Lower leg skin (tissue), 4 donors: ENCODE measurements at regions not wholly inside any gene's neighbourhood (a gene's known extent, or its start where the extent isn't known, plus 50 kb on each side); places are given as distances from the start of the nearest gene placed in this dataset.

ENCODE experiments used
- DNase-seq, 2 donors: peaks; one replicate each; pipeline ENCODE4 v3.0.0-alpha.2; 2019; ENCODE audit warnings: low spot score in 2 of 2
- H3K4me3 ChIP-seq: fragments of 200-600 bp; sonication (generic); 2 replicates; pipeline ENCODE4 v1.5.1; 2017; ENCODE audit warnings: mild to moderate bottlenecking, low read depth; ENCODE audit not compliant: poor library complexity, severe bottlenecking
- CTCF ChIP-seq, 3 donors: fragments of 450-650 bp; IDR thresholded peaks; one replicate each; pipeline ENCODE4 v1.5.1; 2016; ENCODE audit warnings: antibody characterized with exemption in 3 of 3, mild to moderate bottlenecking in 3 of 3, moderate library complexity in 2 of 3
- POLR2A ChIP-seq, 2 donors: fragments of 450-650 bp; IDR thresholded peaks; one replicate each; pipeline ENCODE4 v1.6.1; 2016 to 2017; ENCODE audit warnings: antibody characterized with exemption in 2 of 2, mild to moderate bottlenecking in 1 of 2, moderate library complexity in 1 of 2
- whole genome bisulfite sequencing, 2 donors: methylation state at CpG; one replicate each; pipeline ENCODE4 v1.1.5; 2018; 5-methylcytosine and 5-hydroxymethylcytosine counted together
- intact Hi-C: fragments of 100-400 bp; cut with DNase I; formaldehyde crosslinking; loops from one replicate; pipeline ENCODE4 v1.15.0; 2023; ENCODE audit warnings: low total_unique reads

- intact Hi-C loops = no loop called here
- 54 to 65% methylated on average over 2 of the region's 2 CpGs for WGBS, 2 donors
- TF ChIP-seq POLR2A (IDR thresholded peaks at IDR 0.05) = no peak
- TF ChIP-seq CTCF (IDR thresholded peaks at IDR 0.05) = no peak
- no peak overlapping the region for H3K4me3 ChIP-seq
- DNase-seq = no peak
Observed at GRCh38 chr1:64366821-64367220, 103.1 kb upstream of the CACHD1 start.

GRCh38 chr1:64368344-64368743 is 101.6 kb upstream of the CACHD1 start:
- intact Hi-C loops = no loop called here
- TF ChIP-seq POLR2A (IDR thresholded peaks at IDR 0.05) = no peak
- TF ChIP-seq CTCF (IDR thresholded peaks at IDR 0.05) = no peak
- no peak for DNase-seq
- H3K4me3 ChIP-seq = no peak overlapping the region
- 82 to 88% methylated on average over 1 of the region's 1 CpG for WGBS, 2 donors

GRCh38 chr1:64378826-64379225 is 91.1 kb upstream of the CACHD1 start:
- TF ChIP-seq POLR2A (IDR thresholded peaks at IDR 0.05) = no peak
- TF ChIP-seq CTCF (IDR thresholded peaks at IDR 0.05) = no peak
- no peak for DNase-seq
- intact Hi-C loops = no loop called here
- H3K4me3 ChIP-seq = no peak overlapping the region
- 85 to 93% methylated on average over 7 of the region's 7 CpGs for WGBS, 2 donors

GRCh38 chr1:64387389-64388285 is 82.3 kb upstream of the CACHD1 start:
- WGBS, 2 donors = 55 to 59% methylated on average over 2 of the region's 2 CpGs
- DNase-seq = no peak
- no peak for TF ChIP-seq POLR2A (IDR thresholded peaks at IDR 0.05)
- TF ChIP-seq CTCF (IDR thresholded peaks at IDR 0.05) = no peak
- no peak overlapping the region for H3K4me3 ChIP-seq
- intact Hi-C loops = no loop called here

- no peak for DNase-seq
- no peak overlapping the region for H3K4me3 ChIP-seq
- TF ChIP-seq POLR2A (IDR thresholded peaks at IDR 0.05) = no peak
- no peak for TF ChIP-seq CTCF (IDR thresholded peaks at IDR 0.05)
- 35 to 36% methylated on average over 1 of the region's 1 CpG for WGBS, 2 donors
- intact Hi-C loops = no loop called here
Observed at GRCh38 chr1:64388336-64388735, 81.6 kb upstream of the CACHD1 start.

GRCh38 chr1:64392109-64392508 is 77.8 kb upstream of the CACHD1 start:
- no peak overlapping the region for H3K4me3 ChIP-seq
- TF ChIP-seq POLR2A (IDR thresholded peaks at IDR 0.05) = no peak
- TF ChIP-seq CTCF (IDR thresholded peaks at IDR 0.05) = no peak
- WGBS, 2 donors = 51 to 56% methylated on average over 2 of the region's 2 CpGs
- no peak for DNase-seq
- intact Hi-C loops = no loop called here
